MM.1S (cell line): ENCODE measurements at regions not wholly inside any gene's neighbourhood (a gene's known extent, or its start where the extent isn't known, plus 50 kb on each side); places are given as distances from the start of the nearest gene placed in this dataset.

Experiments used
- DNase-seq: peaks from one replicate; pipeline ENCODE4 v3.0.0-alpha.2; 2015
- H2AFZ ChIP-seq: fragments of 300-600 bp; sonication (generic); 2 replicates; pipeline ENCODE4 v1.6.0; 2016; ENCODE audit warnings: antibody characterized with exemption, low read length
- H3F3A ChIP-seq: fragments of 300-600 bp; sonication (generic); 2 replicates; pipeline ENCODE4 v1.6.1; 2016; ENCODE audit warnings: mild to moderate bottlenecking, antibody characterized with exemption, low read length, moderate library complexity, mixed read lengths; ENCODE audit not compliant: insufficient read depth
- H3K27ac ChIP-seq: fragments of 300-600 bp; sonication (generic); 2 replicates; pipeline ENCODE4 v1.5.1; 2016; ENCODE audit warnings: mild to moderate bottlenecking, low read length
- H3K27me3 ChIP-seq: fragments of 300-600 bp; sonication (generic); replicated peaks from 2 replicates; pipeline ENCODE4 v1.6.0; 2016; ENCODE audit warnings: low read length; ENCODE audit not compliant: insufficient read depth
- H3K36me3 ChIP-seq: fragments of 300-600 bp; sonication (generic); replicated peaks from 2 replicates; pipeline ENCODE4 v1.6.1; 2016; ENCODE audit warnings: mild to moderate bottlenecking, low read length, mixed read lengths; ENCODE audit not compliant: insufficient read depth
- H3K4me1 ChIP-seq: fragments of 300-600 bp; sonication (generic); 2 replicates; pipeline ENCODE4 v1.6.1; 2016; ENCODE audit warnings: low read length, mixed read lengths
- H3K4me2 ChIP-seq: fragments of 300-600 bp; sonication (generic); 2 replicates; pipeline ENCODE4 v1.6.0; 2016; ENCODE audit warnings: low read depth, low read length
- H3K4me3 ChIP-seq: fragments of 300-600 bp; sonication (generic); 2 replicates; pipeline ENCODE4 v1.5.1; 2016; ENCODE audit warnings: low read length, mixed read lengths
- H3K79me2 ChIP-seq: fragments of 300-600 bp; sonication (generic); 2 replicates; pipeline ENCODE4 v1.6.1; 2016; ENCODE audit warnings: mixed run types, low read length, mixed read lengths
- H3K9ac ChIP-seq: fragments of 300-600 bp; sonication (generic); 2 replicates; pipeline ENCODE4 v1.6.1; 2016; ENCODE audit warnings: low read length, mixed read lengths
- H3K9me2 ChIP-seq: fragments of 300-600 bp; sonication (generic); replicated peaks from 2 replicates; pipeline ENCODE4 v1.6.1; 2016; ENCODE audit warnings: mild to moderate bottlenecking, low read length, mixed read lengths; ENCODE audit not compliant: insufficient read depth
- H3K9me3 ChIP-seq: fragments of 300-600 bp; sonication (generic); replicated peaks from 2 replicates; pipeline ENCODE4 v1.6.1; 2016; ENCODE audit warnings: mild to moderate bottlenecking, low read length, mixed read lengths; ENCODE audit not compliant: insufficient read depth
- H4K20me1 ChIP-seq: fragments of 300-600 bp; sonication (generic); 2 replicates; pipeline ENCODE4 v1.6.1; 2016; ENCODE audit warnings: mild to moderate bottlenecking, low read length, moderate library complexity, mixed read lengths; ENCODE audit not compliant: insufficient read depth
- EZH2 ChIP-seq: fragments of 300-600 bp; sonication (generic); optimal IDR thresholded peaks from 2 replicates; pipeline ENCODE3; 2017; ENCODE audit warnings: low read depth, mild to moderate bottlenecking, antibody characterized with exemption, low read length, mixed read lengths
- EZH2phosphoT487 ChIP-seq: fragments of 300-600 bp; sonication (generic); IDR thresholded peaks from 2 replicates; pipeline ENCODE4 v1.6.1; 2018; ENCODE audit warnings: antibody characterized with exemption, low read length
- TF ChIP-seq, protein P1 (sequence below): fragments of 300-600 bp; sonication (generic); IDR thresholded peaks from 2 replicates; pipeline ENCODE4 v1.5.1; 2016; ENCODE audit warnings: antibody characterized with exemption, low read length, mixed read lengths

DNA sequence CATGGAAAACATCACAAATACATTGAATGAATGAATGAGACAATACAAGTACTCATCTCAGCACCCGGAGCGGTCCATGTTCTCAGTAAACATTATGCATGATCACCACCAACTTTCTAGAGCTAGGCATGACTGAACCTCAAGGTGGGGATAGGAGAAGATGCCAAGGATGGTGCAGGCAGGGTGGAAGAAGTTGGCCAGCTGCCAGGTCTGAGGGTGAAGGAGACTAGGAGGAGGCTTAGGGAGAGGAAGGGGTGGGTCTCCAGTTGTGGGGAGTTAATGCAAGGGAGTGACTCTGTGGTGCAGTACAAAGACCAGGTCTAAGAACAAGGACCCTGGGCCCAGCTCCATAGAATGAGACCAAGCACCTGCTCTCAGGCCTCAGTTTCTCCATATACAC is 91.7 kb downstream of the MATN1 start:
- Histone ChIP-seq H3K4me3 (no peak overlapping the region), H3K36me3 (no peaks in the 10 kb centered on the region), H3K27ac (no peak overlapping the region), H3K9me2 (no peaks in the 10 kb centered on the region), H3K27me3 (peaks cover 98% of the 10 kb centered on the region), H3K4me1 (no peaks in the 10 kb centered on the region), H3F3A (no peaks in the 10 kb centered on the region), H3K9me3 (no peaks in the 10 kb centered on the region), H4K20me1 (no peaks in the 10 kb centered on the region), H2AFZ (no peak overlapping the region), H3K4me2 (no peak overlapping the region), H3K79me2 (no peaks in the 10 kb centered on the region), H3K9ac (no peak overlapping the region)
- DNase-seq, result no peak
- TF ChIP-seq EZH2phosphoT487, result no peak
- TF ChIP-seq, protein P1, sequence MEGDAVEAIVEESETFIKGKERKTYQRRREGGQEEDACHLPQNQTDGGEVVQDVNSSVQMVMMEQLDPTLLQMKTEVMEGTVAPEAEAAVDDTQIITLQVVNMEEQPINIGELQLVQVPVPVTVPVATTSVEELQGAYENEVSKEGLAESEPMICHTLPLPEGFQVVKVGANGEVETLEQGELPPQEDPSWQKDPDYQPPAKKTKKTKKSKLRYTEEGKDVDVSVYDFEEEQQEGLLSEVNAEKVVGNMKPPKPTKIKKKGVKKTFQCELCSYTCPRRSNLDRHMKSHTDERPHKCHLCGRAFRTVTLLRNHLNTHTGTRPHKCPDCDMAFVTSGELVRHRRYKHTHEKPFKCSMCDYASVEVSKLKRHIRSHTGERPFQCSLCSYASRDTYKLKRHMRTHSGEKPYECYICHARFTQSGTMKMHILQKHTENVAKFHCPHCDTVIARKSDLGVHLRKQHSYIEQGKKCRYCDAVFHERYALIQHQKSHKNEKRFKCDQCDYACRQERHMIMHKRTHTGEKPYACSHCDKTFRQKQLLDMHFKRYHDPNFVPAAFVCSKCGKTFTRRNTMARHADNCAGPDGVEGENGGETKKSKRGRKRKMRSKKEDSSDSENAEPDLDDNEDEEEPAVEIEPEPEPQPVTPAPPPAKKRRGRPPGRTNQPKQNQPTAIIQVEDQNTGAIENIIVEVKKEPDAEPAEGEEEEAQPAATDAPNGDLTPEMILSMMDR, result no peak
- TF ChIP-seq EZH2, result no peak

DNA sequence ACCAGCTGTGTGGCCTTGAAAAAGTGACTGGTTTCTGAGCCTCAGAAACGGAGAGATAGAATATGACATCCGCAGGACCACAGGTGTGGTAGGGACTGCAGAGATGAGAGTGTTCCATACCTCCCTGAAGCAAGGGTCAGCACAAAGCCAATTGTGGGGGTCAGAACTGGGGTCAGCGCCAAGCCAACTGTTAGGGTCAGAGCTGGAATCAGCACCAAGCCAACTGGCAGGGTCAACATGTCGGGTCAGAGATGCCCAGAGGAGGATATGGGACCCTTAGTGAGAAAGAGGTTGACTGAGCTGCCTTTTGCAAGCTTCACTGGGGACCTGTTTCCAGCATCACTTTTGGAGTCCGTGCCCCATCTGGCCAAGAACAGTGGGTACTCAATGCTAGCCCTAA is 93.9 kb downstream of the MATN1 start:
- no peak overlapping the region for H3K9ac ChIP-seq
- DNase-seq, result no peak
- H3K4me2 ChIP-seq, result no peak overlapping the region
- H3K9me3 ChIP-seq, result no peaks in the 10 kb centered on the region
- H3K27ac ChIP-seq, result no peak overlapping the region
- H3K4me3 ChIP-seq, result no peak overlapping the region
- no peaks in the 10 kb centered on the region for H3K36me3 ChIP-seq
- no peaks in the 10 kb centered on the region for H3K9me2 ChIP-seq
- H4K20me1 ChIP-seq, result no peaks in the 10 kb centered on the region
- H3F3A ChIP-seq, result no peaks in the 10 kb centered on the region
- no peaks in the 10 kb centered on the region for H3K79me2 ChIP-seq
- no peak overlapping the region for H2AFZ ChIP-seq
- H3K4me1 ChIP-seq, result no peaks in the 10 kb centered on the region
- peaks cover 91% of the 10 kb centered on the region for H3K27me3 ChIP-seq
- TF ChIP-seq EZH2phosphoT487 (no peak), EZH2 (no peak)
- TF ChIP-seq, protein P1, result no peak

DNA sequence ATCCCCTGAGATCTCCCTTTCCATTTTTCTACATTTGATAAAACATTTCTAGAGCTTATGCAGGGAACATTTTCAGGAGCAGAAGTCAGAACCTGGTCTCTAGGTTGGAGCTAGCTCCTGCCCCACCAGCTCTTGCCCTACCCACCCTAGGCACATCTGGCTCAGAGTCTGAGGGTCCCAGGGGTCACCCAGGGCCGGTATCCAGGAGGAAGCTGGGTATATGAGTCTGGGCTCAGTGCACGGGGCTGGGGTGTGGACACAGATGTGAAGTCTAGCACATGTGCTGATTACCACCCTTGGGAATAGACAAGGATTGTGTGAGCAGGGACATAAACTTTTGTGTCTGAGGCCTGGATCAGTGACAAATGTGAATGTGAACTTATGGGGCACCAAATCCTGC is 95.4 kb downstream of the MATN1 start:
- H4K20me1 ChIP-seq, result no peaks in the 10 kb centered on the region
- no peaks in the 10 kb centered on the region for H3K36me3 ChIP-seq

More for the DNA sequence above, 95.4 kb downstream of the MATN1 start:
- Histone ChIP-seq H3K27ac (no peak overlapping the region), H3K4me1 (no peaks in the 10 kb centered on the region), H3K9me2 (no peaks in the 10 kb centered on the region), H3K4me3 (no peak overlapping the region), H2AFZ (no peak overlapping the region), H3K9ac (no peak overlapping the region), H3K9me3 (no peaks in the 10 kb centered on the region), H3F3A (no peaks in the 10 kb centered on the region), H3K27me3 (peaks cover 91% of the 10 kb centered on the region), H3K79me2 (no peaks in the 10 kb centered on the region), H3K4me2 (no peak overlapping the region)
- no peak for DNase-seq
- TF ChIP-seq, protein P1, result no peak
- no peak for TF ChIP-seq EZH2
- no peak for TF ChIP-seq EZH2phosphoT487
